ENCODE measurements at regions not wholly inside any gene's neighbourhood (a gene's known extent, or its start where the extent isn't known, plus 50 kb on each side); places are given as distances from the start of the nearest gene placed in this dataset.
"Not testable (repeated sequence)": the region's sequence is repeated elsewhere in the genome, so short reads cannot be mapped to it uniquely, and the experiment has no call there.

- Histone ChIP-seq H3K36me3 (replicated peaks in 1 of 2) (no peaks in the 10 kb centered on the region), H3K27ac (no peak overlapping the region), H3K9me3 (replicated peaks in 1 of 3) (no peaks in the 10 kb centered on the region), H3K27me3 (no peaks in the 10 kb centered on the region), H3K4me1 (replicated peaks in 1 of 2) (no peaks in the 10 kb centered on the region), H3K4me3 (no peak overlapping the region)
- TF ChIP-seq CTCF (IDR thresholded peaks at IDR 0.05) (no peak), POLR2A (IDR thresholded peaks at IDR 0.05) (no peak)
- no peak for DNase-seq
- 61 to 63% (median 62%) methylated on average over 2 of the region's 2 CpGs for WGBS, 4 donors
- intact Hi-C loops (cut with DNase I), result no loop called here
Measured at GRCh38 chr5:145008876-145009530, 826.1 kb downstream of the PRELID2 start.

GRCh38 chr5:144994356-144994755 lies 823.7 kb downstream of the KCTD16 start:
- H3K36me3 ChIP-seq (replicated peaks in 1 of 2); H3K9me3 ChIP-seq (replicated peaks in 1 of 3); H3K27me3 ChIP-seq; DNase-seq; H3K4me1 ChIP-seq (replicated peaks in 1 of 2); H3K27ac ChIP-seq; intact Hi-C loops (cut with DNase I); H3K4me3 ChIP-seq: not testable (repeated sequence)

- H3K4me3 ChIP-seq, result no peak overlapping the region
- H3K27me3 ChIP-seq, result no peaks in the 10 kb centered on the region
- no peaks in the 10 kb centered on the region for H3K9me3 ChIP-seq (replicated peaks in 1 of 3)
- intact Hi-C loops (cut with DNase I), result no loop called here
- no peak for DNase-seq
- TF ChIP-seq CTCF (IDR thresholded peaks at IDR 0.05) (no peak), POLR2A (IDR thresholded peaks at IDR 0.05) (no peak)
- H3K4me1 ChIP-seq (replicated peaks in 1 of 2), result no peaks in the 10 kb centered on the region
- H3K27ac ChIP-seq, result no peak overlapping the region
- no peaks in the 10 kb centered on the region for H3K36me3 ChIP-seq (replicated peaks in 1 of 2)
Measured at GRCh38 chr5:144983101-144983500, 812.4 kb downstream of the KCTD16 start.

GRCh38 chr5:144979516-144980264 lies 809.0 kb downstream of the KCTD16 start:
- Histone ChIP-seq H3K27ac (no peak overlapping the region), H3K36me3 (replicated peaks in 1 of 2) (no peaks in the 10 kb centered on the region), H3K9me3 (replicated peaks in 1 of 3) (no peaks in the 10 kb centered on the region), H3K4me1 (replicated peaks in 1 of 2) (no peaks in the 10 kb centered on the region), H3K4me3 (no peak overlapping the region), H3K27me3 (no peaks in the 10 kb centered on the region)
- TF ChIP-seq CTCF (IDR thresholded peaks at IDR 0.05), result no peak
- no peak for TF ChIP-seq POLR2A (IDR thresholded peaks at IDR 0.05)
- 46 to 54% (median 51%) methylated on average over 2 of the region's 2 CpGs for WGBS, 4 donors
- intact Hi-C loops (cut with DNase I), result no loop called here
- DNase-seq, result no peak

GRCh38 chr5:144972317-144972716 lies 801.6 kb downstream of the KCTD16 start:
- Histone ChIP-seq H3K9me3 (replicated peaks in 1 of 3) (no peaks in the 10 kb centered on the region), H3K27ac (no peak overlapping the region), H3K27me3 (no peaks in the 10 kb centered on the region), H3K4me1 (replicated peaks in 1 of 2) (no peaks in the 10 kb centered on the region), H3K4me3 (no peak overlapping the region), H3K36me3 (replicated peaks in 1 of 2) (no peaks in the 10 kb centered on the region)
- no peak for TF ChIP-seq POLR2A (IDR thresholded peaks at IDR 0.05)
- no peak for TF ChIP-seq CTCF (IDR thresholded peaks at IDR 0.05)
- no peak for DNase-seq
- intact Hi-C loops (cut with DNase I), result no loop called here
- 75 to 89% (median 78%) methylated on average over 3 of the region's 3 CpGs for WGBS, 4 donors
